ENCODE measurements at regions not wholly inside any gene's neighbourhood (a gene's known extent, or its start where the extent isn't known, plus 50 kb on each side); places are given as distances from the start of the nearest gene placed in this dataset.
"Not testable (repeated sequence)": the region's sequence is repeated elsewhere in the genome, so short reads cannot be mapped to it uniquely, and the experiment has no call there.

DNA sequence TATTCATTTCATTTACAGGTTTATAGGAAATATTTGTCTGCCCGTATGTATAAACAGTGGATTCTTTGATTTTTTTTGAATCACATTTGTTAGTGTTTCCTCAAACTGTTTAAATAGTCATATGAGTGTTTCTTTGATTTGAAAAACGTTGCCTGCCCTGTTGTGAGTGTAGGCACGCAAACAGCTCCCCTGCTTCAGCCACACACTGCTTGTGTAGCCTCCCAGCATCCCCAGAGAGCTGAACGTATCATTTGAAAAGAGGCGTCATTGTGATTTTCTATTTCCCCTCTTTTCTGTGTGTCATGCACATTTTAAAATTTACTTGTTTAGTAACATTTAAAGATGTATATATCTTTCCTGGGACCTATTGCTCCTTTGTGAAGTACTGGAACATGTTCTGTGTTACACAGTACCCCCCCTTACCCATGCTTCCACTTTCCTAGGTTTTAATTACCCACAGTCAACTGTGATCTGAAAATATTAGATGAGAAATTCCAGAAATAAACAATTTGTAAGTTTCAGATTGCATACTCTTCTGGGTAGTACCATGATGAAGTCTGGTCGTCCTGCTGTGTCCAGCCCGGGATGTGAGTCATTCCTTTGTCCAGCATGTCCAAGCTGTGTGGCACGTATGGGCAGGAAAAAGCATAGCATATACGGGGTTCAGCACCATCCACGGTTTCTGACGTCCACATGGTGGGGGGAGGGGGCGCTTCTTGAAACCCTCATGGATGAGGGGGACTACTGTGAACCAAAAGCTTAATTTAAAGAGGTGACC, 78.7 kb downstream of the NPIPB11 start:
- not testable (repeated sequence) for DNase-seq

DNA sequence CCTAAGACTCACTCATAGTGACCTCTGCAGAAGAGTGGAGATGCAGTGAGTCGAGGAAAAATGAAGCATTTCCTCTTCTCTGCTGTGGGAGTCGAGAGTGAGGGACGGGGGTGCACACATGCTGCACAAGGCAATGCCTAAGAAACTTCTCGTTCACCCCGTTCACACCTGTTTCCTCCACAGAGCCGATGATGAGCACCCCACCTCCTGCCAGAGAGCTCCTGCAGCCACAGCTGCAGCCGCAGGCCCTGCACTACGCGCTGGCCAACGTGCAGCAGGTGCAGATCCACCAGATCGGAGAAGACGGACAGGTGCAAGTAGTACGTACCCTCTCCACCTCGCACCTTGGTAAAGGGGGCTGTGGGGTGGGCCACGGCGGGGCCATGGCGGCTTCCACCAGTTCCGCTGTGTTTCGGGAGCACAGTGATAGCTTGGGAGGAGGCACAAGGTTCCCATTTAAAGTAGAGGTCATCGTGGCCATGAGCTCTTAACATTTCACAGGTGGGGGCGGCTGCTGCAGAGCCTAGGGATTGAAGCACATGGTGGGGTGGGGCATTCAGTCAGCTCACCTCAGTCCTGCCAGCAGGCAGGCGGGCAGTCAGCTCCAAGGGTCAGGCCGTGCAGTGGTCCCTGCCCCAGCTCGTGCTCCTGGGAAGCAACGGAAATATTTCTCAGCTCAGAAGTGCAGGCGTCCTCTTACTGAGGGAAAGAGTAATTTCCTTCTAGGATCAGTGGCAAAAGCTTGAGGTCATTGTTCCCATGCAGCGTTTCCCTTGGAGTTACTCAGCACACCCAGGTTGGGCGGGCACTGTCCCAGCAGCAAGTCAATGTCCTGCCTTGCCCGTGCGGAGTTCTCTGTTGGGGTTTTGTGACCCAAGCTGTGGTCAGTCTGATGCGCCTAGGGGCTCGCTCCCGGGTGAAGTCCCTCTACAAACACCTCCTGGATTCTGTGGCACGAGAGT, 80.1 kb downstream of the NPIPB11 start:
- DNase-seq, result not testable (repeated sequence)

GRCh38 chr16:29323725-29324124, 82.8 kb downstream of the NPIPB11 start:
- DNase-seq, result not testable (repeated sequence)

DNA sequence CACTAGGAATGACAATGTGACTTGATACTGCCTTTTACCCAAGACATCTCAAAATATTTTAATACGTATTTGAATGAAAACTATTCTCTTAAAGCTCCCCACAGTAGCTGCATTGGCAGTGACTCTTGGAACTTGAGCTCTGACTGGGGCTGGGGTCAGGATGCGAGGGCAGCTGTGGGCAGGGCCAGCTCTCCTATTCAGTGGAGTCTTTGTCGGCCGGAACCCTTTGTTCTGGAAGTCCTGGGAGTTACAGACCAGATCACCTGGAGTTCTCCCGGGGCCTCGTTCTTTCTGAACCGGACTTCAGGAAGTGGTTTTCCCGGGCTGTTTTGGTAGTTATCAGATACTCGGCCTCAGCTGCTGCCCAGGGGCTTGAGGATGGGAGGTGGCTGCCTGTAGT, 84.9 kb downstream of the NPIPB11 start:
- no peak for DNase-seq

DNA sequence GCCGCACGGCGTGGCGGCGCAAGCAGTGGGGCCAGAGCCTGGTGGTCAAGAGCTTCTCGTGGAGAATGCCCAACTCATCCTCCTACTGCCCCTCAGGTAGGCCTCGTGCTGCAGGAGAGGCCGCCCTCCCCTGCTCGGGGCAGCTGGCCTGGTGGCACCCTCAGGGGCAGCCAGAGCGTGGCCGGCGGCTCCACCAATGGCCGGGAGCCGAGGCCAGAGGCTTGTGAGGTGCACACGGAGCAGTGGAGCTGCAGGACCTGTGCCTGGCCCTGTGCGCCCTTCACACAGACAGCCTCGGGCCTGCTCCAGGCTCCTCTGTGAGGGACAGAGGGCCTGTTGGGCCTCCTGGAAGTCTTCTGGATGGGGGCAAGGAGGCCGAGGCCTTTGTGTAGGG, 85.5 kb downstream of the NPIPB11 start:
- no peak for DNase-seq

GRCh38 chr16:29320274-29320999, 86.1 kb downstream of the NPIPB11 start:
- no peak for DNase-seq

GRCh38 chr16:29319726-29320125, 86.8 kb downstream of the NPIPB11 start:
- DNase-seq, result no peak

DNA sequence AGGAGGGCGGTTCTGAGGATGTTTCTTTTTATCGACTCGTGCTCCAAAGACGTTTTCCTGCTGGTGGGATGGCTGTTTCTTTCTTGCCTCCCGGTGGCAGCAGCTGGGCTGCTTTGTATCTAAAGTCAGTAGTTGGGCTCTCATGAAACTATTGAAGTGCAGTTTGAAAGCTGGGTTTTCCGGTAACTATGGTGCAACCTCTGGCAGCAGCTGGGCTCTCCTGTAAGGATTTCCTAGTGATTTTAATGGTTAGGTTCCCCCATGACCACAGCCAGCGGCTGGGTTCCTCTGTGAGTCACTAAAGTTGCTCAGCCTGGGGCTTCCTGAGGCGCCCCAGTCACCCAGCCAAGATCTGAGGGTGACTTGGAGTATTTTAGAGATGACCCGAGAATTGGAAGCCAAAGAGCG, 87.9 kb downstream of the NPIPB11 start:
- not testable (repeated sequence) for DNase-seq

- no peak for DNase-seq
Observed at GRCh38 chr16:29318037-29318436, 88.5 kb downstream of the NPIPB11 start.

DNA sequence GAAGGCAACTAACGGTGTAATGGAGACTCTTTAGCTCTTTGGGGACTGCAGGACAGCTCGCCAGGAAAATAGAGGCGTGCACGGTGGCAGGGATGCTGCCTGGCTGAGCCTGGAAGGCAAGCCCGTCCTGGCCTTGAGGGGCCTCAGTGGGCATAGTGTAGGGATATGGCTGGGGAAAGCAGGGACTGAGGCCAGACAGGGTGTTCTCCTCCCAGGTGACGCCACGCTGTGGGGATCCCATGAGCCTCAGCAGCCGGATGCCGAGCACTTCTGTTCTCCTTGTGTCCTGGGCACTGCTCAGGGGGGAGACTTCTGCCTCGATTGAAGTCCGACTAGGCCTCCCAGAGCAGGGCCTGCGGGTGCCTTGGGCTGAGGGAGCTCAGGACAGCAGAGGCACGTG, 89.2 kb downstream of the NPIPB11 start:
- DNase-seq, result no peak

- no peak for DNase-seq
Observed at GRCh38 chr16:29316761-29317183, 89.7 kb downstream of the NPIPB11 start.

DNA sequence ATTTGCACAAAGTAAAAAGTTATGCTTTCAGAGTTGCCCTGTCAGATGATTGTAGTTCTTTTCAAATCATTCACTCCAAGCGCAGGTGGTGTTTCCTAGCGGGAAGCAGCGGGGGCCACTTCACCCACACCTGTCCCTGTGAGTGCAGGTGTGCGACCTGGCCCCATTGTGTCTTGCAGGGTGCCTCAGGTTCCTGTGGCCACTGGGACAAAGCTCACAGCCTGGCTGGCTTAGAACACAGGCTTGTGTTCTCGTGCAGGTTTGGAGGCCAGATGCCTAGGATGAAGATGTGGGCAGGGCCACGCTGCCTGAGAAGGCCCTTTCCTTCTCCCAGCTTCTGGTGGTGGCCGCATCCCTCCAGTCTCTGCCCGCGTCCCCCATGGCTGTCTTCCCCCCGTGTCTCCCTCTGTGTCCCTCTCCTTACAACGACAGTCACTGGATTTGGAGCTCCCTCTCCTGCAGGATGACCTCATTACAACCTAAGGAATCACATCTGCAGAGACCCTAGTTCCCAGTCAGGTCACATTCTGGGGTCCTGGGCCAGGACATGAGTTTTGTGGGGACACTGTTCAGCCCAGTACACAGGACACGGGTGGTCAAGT, 90.5 kb downstream of the NPIPB11 start:
- no peak for DNase-seq

DNA sequence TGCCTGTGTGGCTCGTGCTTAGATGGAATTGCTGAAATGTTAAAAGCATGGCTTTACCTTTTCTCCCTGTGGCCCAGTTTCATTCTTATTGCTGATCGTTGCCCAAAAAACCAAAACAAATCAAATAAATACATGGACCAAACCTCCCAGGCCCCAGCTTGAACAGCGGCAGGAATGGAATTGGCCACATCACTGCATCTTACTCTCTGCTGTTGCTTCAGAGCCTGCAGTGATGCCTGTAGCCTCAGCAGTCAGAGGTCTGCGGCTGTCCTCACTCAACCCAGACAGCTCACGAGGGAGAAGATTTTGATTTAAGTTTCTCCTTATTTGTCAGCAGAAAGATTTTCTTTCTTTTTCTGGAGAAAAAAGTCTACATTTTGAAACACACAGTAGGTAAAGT, 91.5 kb downstream of the NPIPB11 start:
- no peak for DNase-seq

DNA sequence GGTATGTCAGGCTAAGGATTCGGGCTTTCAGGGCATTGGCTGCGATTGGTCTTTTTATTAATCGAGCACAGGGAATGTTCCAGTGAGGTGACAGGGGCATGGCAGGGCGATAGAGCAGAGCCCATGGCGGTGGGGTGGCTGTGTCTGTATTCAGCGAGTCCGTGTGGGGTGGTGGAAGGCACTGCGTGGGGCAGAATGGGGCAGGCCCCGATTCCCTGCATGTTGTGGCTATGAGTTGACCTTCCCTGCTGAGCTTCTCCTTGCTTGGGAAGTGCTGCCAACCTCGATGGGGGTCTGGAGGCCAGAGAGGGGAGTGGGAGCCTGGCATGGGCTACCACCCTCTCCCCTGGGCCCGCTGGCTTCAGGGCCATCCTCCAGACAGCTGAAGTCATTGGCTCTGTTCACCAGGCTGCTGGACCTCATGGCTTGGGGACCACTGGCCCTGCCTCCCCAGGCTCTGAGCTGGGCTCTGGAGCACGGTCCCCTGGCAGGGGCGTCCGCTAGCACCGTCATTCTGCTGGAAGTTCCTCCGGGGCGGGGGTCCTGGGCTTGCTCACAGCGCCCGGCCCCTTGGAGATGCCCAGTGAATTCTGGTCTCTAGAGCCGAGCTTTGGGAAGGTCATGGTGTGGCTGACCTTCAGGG, 92.1 kb downstream of the NPIPB11 start:
- DNase-seq, result no peak

- no peak for DNase-seq
Observed at GRCh38 chr16:29313559-29314048, 92.9 kb downstream of the NPIPB11 start.

DNA sequence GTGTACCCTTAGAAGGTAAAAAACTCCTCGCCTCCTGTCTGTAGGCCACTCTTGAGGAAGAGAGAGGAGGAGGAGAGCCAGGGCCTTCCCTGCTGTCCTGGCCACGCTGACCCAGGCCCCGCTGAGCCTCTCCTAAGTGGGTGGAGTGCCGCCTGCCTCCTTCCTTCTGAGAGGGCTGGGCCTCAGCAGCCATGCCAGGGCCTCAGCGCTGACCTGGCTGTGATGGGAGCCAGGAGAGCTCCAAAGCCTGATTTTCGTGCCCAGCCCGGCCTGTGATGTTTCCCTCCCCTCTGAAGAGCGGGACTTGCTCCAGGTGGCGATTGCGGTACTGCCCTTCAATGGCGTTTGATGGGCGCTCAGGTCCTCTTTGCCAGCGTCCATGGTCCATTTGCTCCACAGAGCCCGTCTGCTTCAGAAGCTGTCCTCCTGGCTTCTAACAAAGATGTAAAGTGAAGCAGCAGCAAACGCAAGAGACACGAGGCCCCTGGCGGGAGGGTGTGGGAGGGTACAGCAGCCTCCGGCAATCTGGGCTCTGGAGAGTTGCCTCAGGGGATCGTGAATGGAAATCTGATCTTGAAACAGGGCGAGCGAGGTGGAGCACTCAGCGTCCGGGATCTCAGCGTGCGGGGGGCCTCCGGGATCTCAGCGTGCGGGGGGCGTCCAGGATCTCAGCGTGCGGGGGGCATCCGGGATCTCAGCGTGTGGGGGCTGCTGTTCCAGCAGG, 93.5 kb downstream of the NPIPB11 start:
- no peak for DNase-seq

DNA sequence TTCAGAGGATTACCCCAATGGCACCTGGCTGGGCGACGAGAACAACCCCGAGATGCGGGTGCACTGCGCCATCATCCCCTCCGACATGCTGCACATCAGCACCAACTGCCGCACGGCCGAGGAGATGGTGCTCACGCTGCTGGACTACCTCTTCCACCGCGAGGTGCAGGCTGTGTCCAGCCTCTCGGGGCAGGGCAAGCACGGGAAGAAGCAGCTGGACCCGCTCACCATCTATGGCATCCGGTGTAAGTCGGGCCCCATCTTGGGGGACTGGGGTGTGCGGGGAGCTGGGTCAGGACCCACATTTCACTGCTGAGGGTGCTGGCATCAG, 94.2 kb downstream of the NPIPB11 start:
- not testable (repeated sequence) for DNase-seq

- DNase-seq, result no peak
Observed at GRCh38 chr16:29311461-29312344, 94.8 kb downstream of the NPIPB11 start.

- DNase-seq, result no peak
Observed at GRCh38 chr16:29310852-29311314, 95.6 kb downstream of the NPIPB11 start.

DNA sequence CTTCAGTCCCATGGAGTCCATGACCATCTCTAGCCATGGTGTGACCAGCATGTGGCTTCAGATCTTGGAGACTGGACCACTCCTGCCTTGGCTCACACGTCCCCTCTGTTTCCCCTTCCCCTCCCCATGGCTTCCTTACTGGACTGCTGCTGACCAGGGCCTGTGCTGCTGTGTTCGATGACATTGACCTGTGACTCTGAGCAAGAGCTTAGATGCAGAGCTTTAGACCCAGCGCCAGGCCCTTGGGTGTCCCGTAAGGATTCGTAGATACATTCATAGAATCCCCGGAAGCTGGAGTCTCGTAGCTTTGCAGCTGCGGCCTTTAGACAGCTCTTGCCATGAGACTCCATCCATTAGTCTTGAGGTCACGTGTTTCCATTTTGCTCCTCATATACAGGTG, 96.3 kb downstream of the NPIPB11 start:
- not testable (repeated sequence) for DNase-seq

Data from midbrain (tissue), 1 donor.